HG02943 (cell line): ENCODE measurements at regions not wholly inside any gene's neighbourhood (a gene's known extent, or its start where the extent isn't known, plus 50 kb on each side); places are given as distances from the start of the nearest gene placed in this dataset.

Experiments used
- ATAC-seq: cut with Tn5 transposase; IDR thresholded peaks from one replicate; pipeline ENCODE4 v1.9.1; 2021; ENCODE audit warnings: mild to moderate bottlenecking, low read depth, moderate library complexity; ENCODE audit not compliant: unreplicated experiment

- ATAC-seq: no peak
These were observed 181.2 kb upstream of the RARB start for GRCh38 chr3:25246913-25247312.

- no peak for ATAC-seq
These were observed 175.8 kb upstream of the RARB start for GRCh38 chr3:25252291-25252690.

- no peak for ATAC-seq
These were observed 171.0 kb upstream of the RARB start for GRCh38 chr3:25257026-25257425.

GRCh38 chr3:25259871-25260270, 168.2 kb upstream of the RARB start:
- no peak for ATAC-seq

- ATAC-seq: no peak
These were observed 165.7 kb upstream of the RARB start for GRCh38 chr3:25262322-25262721.

- no peak for ATAC-seq
These were observed 162.8 kb upstream of the RARB start for GRCh38 chr3:25265284-25265683.

GRCh38 chr3:25266677-25267076, 161.4 kb upstream of the RARB start:
- ATAC-seq: no peak

GRCh38 chr3:25272090-25272489, 156.0 kb upstream of the RARB start:
- no peak for ATAC-seq

GRCh38 chr3:25273582-25274171, 154.4 kb upstream of the RARB start:
- ATAC-seq: no peak

- no peak for ATAC-seq
These were observed 150.6 kb upstream of the RARB start for GRCh38 chr3:25277503-25277902.

GRCh38 chr3:25281041-25281731, 146.9 kb upstream of the RARB start:
- ATAC-seq: no peak

GRCh38 chr3:25281732-25282126, 146.3 kb upstream of the RARB start:
- ATAC-seq: no peak

- ATAC-seq: no peak
These were observed 144.4 kb upstream of the RARB start for GRCh38 chr3:25283613-25284012.

- no peak for ATAC-seq
These were observed 143.8 kb upstream of the RARB start for GRCh38 chr3:25284249-25284648.

GRCh38 chr3:25287291-25287884, 140.7 kb upstream of the RARB start:
- no peak for ATAC-seq

- no peak for ATAC-seq
These were observed 139.7 kb upstream of the RARB start for GRCh38 chr3:25288413-25288812.

- ATAC-seq: no peak
These were observed 138.9 kb upstream of the RARB start for GRCh38 chr3:25289156-25289555.

- no peak for ATAC-seq
These were observed 138.4 kb upstream of the RARB start for GRCh38 chr3:25289663-25290062.

- ATAC-seq: no peak
These were observed 136.6 kb upstream of the RARB start for GRCh38 chr3:25291481-25291905.

- ATAC-seq: no peak
These were observed 136.0 kb upstream of the RARB start for GRCh38 chr3:25292036-25292435.

- no peak for ATAC-seq
These were observed 135.5 kb upstream of the RARB start for GRCh38 chr3:25292595-25292994.

GRCh38 chr3:25293736-25294135, 134.3 kb upstream of the RARB start:
- ATAC-seq: no peak
